ENCODE measurements at regions not wholly inside any gene's neighbourhood (a gene's known extent, or its start where the extent isn't known, plus 50 kb on each side); places are given as distances from the start of the nearest gene placed in this dataset.
A peak's percentile ranks its signal among the peaks of the same experiment; 100 is the strongest.
"Not testable (repeated sequence)": the region's sequence is repeated elsewhere in the genome, so short reads cannot be mapped to it uniquely, and the experiment has no call there.

DNA sequence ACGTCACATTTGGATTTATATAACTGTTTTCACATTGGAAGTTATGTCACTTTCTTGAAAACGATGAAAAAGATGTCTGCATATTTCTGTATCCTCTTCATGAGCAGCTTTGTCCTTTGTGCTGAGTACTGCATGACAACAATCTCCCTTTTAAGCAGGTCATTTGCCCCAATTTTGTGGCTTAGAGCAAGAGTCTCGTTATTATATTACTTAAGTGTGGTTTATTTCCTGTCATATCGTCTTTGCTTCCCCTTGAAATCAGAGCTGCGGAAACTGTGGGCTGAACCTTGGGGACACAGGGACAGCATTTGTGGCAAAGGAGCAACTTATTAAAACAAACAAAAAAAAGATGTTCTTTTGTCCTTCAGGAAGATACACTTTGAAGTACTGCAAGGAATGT is 254.0 kb upstream of the DSEL start:
- peak in 1 of 2 donors; percentile 13 for DNase-seq (ENCODE audit: low read depth in 2 of 2)

DNA sequence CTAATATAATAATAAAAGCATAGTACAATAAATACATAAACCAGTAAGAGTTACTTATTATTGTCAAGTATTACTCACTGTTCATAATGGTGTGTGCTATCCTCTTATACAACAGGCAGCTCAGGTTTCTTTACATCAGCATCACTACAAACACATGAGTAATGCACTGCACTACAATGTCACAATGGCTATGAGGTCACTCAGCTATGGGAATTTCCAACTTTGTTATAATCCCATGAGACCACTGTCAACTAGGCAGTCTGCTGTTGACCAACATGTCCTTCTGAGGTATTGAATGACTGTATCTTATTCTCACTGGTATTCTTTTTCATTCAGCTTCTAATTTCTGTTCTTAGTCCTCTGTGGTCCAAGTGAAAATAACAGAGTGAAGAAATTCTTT is 250.4 kb upstream of the DSEL start:
- DNase-seq (ENCODE audit: low read depth in 2 of 2): peak; percentile 6 to 92

DNA sequence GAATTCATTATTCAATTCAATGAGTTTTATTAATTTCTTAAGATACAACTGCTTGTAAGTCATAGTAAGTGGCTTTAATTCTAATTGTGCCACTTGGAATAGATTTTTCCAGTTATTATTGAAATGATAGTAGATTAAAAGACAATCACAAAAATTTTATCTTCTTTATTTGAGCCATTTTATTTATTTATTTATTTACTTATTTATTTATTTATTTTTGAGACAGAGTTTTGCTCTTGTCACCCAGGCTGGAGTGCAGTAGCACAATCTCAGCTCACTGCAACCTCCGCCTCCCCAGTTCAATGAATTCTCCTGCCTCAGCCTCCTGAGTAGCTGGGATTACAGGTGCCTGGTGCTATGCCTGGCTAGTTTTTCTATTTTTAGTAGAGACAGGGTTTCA is 235.7 kb upstream of the DSEL start:
- not testable (repeated sequence) for DNase-seq (ENCODE audit: low read depth in 2 of 2)

DNA sequence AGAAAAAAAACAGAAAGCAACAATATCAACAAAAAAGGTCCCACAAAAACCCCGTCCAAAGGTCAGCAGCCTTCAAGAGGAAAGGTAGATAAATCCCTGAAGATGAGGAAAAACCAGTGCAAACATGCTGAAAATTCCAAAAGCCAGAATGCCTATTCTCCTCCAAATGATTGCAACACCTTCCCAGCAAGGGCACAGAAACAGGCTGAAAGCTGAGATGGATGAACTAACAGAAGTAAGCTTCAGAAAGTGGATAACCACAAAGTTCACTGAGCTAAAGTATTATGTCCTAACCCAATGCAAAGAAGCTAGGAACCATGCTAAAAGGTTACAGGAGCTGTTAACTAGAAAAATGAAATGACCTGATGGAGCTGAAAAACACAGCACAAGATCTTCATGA is 226.4 kb upstream of the DSEL start:
- no peak for DNase-seq (ENCODE audit: low read depth in 2 of 2)

DNA sequence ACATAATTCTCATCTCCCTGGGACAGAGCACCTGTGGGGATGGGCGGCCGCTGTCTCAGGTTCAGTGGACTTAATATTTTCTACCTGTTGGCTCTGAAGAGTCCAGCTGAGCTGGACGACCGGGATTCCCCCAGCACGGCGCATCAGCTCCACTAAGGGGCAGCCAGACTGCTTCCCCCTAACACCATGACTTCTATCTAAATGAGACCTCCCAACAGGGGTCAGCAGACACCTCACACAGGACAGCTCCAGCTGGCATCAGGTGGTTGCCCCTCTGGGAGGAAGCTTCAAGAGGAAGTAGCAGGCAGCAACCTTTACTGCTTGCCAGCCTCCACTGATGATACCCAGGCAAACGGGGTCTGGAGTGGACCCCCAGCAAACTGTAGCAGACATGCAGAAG is 226.0 kb upstream of the DSEL start:
- no peak for DNase-seq (ENCODE audit: low read depth in 2 of 2)

DNA sequence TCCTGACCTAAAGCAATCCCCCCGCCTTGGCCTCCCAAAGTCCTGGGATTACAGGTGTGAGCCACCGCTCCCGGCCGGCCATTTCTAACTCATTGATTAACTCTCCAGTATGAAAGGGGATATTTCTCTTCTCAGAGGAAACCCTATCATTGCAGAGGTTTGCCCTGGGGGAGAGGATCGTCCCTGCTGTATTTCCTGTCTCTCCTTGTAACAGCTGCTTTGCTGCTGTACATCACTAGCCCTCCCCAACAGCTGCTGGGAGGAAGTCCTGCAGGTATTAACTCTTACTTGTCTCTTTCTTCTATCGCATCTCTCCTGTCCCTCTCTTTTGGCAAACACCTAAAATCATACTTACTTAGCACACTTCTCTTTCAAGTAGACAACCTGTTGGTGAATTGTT is 219.0 kb upstream of the DSEL start:
- DNase-seq (ENCODE audit: low read depth in 2 of 2): no peak

DNA sequence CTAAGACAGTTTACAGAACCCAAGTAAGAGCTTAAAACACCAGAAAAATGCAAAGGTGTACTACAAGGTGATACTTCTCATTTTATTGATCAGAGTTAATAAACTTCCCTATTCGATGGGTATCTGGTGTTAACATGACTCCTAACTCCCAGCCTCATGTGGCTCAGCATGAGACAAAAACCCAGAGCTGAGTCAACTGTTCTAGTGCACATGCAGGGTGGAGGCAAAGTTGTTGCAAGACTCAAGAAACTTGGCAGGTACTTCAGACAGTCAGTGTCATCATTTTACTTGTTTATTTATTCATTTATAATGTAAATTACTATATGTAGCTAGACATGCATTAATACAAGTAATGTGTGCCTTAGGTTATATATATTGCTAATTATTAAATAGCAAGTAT is 216.6 kb upstream of the DSEL start:
- DNase-seq (ENCODE audit: low read depth in 2 of 2): peak in 1 of 2 donors; percentile 47

DNA sequence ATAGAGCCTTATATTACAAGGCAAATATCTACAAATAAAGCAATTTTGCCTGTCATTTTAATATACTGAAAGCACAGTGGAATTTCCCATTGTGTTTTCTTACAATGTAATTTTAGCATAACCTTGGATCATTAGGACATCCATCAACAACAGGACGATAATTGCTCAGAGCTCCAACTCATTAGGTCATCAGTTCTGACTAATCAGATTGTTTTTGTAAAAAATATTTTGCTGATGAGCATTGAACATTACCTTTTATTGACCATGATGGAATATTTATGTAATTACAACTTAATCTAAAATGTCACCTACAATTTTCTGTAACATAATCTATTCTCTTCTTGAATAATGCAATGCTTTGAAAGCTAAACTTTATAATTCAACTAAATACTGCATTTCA is 215.3 kb upstream of the DSEL start:
- peak in 1 of 2 donors; percentile 84 for DNase-seq (ENCODE audit: low read depth in 2 of 2)

DNA sequence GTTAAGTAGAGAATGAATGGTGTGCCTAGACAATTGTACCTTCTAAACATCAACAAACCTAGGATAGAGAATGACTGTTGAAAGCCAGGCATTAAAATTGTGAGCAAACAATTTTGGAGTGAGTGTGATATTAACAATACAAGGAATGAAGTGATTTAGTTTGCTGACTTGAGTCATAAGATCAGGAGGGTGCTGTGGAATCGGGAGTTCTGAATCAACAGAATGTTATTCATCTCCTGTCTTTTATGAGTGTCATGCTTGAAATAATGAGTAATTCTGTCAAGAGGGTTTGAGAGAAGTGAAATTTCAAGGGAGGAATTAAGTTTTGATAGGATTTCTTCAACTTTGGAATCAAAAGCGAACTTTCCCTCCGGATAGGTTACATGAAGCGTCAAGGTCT is 214.4 kb upstream of the DSEL start:
- peak in 1 of 2 donors; percentile 87 for DNase-seq (ENCODE audit: low read depth in 2 of 2)

DNA sequence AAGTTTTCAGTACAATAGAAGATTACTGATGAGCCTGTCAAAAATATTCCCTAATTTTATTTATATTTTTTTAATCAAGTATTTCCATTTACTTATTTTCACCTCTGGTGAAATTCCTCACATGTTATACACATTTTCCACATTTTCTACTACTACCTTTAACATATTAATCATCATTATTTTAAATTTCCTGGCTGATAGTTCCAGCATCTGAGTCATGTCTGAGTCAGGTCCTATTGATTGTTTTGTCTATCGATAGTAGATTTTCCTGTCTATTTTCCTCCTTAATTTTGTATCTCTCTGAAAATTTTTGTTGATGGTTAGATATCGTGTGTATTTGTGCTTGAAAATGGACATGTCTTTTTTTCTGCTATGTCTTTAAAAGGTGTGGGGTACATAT is 211.8 kb upstream of the DSEL start:
- no peak for DNase-seq (ENCODE audit: low read depth in 2 of 2)

DNA sequence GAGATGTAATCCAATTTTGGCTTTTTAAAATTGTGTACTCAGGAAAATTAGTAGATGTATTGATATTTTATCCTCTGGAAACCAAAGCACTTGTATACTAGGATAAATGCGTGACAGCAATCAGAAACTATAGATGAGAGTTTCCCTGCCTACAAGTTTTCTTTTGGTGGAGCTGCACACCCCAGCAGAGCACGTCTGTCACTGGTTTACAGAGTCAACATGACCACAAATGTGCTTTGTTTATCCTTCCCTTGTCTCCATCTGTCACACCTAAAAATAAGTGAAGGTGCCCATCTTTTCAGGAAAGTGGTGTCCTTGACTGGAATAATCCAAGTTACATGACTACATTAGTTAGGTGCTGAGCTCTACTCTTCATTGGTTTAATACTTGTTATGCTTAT is 210.4 kb upstream of the DSEL start:
- no peak for DNase-seq (ENCODE audit: low read depth in 2 of 2)

DNA sequence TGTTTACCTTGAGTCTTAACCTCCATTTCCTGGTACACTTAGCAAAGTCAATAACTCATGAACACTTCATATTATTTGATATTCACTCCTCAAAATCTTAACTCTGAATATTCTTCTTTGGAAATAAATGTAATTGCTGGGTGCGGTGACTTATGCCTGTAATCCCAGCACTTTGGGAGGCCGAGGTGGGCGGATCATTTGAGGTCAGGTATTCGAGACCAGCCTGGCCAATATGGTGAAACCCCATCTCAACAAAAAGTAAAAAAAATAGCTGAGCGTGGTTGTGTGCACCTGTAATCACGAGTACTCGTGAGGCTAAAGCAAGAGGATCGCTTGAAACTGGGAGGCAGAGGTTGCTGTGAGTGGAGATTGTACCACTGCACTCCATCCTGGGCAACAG is 201.3 kb upstream of the DSEL start:
- no peak for DNase-seq (ENCODE audit: low read depth in 2 of 2)

DNA sequence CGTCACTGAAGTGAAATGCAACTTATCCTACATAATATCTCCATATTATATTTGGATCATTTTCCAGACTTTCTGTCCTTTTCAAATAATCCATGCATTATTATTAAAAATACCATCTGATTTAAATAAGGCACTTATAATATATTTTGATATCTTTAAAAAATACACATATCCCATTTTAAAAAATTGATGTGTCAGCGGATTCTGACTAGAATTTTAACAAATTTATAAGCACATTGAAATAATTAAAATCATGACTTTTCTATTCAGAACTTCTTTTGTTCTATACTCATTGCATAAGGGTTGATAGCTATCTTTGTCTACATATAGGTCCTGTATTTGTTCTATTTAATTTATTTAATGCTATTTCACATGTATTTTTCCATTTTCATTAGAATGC is 199.0 kb upstream of the DSEL start:
- DNase-seq (ENCODE audit: low read depth in 2 of 2): no peak

DNA sequence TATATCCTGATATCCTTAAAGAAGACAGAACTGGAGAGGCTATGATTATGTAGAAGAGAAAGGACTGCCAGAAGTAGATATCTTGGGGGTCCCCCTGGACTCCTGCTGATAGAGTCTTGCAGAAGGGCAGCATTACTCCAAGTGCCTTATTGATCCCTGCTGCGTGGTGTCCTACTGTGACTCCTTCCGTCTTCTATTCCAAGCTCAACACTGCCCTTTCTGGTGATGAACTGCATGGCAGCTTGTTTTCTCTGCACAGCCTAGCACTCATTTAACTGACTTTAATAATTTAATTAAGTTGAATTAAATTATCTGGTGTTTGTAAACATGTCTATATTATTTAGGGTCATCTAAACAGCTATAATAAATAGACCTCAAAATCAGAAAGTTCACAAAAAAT is 194.1 kb upstream of the DSEL start:
- DNase-seq (ENCODE audit: low read depth in 2 of 2): peak; percentile 9 to 42

DNA sequence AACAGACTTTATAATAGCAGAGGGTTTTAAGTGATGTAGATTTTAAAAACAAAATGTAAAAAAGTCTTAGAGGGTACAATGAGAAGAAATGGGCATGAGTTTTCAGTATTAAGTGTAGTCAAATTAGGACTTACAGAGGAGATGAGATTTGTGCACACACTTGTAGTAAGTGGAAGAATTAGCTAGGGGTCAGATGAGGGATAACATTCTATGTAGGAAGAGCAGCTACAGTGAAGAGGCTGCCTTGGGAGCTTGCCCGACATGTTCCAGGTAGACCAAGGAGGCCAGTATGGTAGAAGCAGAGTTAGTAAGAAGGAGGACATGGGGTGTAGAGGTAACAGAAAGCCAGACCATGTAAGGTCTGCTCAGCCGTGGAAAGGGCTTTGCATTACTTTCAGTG is 189.2 kb upstream of the DSEL start:
- DNase-seq (ENCODE audit: low read depth in 2 of 2): peak in 1 of 2 donors; percentile 3

DNA sequence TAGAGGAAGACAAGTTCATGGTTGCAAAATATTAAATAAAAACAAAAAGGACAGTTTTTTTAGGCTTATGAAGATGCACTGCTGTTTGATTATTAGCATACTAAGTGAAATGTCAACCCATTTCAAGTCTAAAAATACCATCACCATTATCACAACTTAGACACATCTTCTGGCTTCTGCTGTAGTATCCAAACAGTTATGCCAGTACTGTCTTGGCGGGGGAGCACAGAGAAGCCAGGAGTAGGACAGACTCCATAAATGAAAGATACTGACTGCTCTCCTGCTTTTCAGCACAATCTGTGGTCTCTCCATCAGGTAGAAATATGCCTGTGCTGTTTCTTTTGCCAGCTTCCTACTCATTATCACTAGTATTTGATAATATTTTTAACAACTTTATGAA is 179.2 kb upstream of the DSEL start:
- DNase-seq (ENCODE audit: low read depth in 2 of 2): no peak

DNA sequence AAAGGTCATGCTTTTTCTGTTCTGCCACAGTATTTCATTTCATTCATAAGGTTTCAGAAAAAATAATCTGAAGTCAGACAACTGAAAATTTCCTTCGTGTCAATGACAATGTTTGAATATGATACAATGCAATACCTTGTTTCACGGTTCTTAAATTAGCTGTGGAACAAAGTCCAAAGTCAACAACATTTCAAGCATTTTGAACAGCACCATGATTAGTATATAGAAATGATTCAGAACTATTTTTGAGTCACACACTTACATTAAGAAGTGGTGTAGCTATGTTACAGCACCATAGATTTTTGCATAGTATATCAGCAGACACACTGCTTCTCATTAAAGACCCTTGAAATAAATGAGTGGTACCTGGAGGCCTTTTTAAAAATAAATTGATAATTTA is 178.3 kb upstream of the DSEL start:
- DNase-seq (ENCODE audit: low read depth in 2 of 2): no peak

DNA sequence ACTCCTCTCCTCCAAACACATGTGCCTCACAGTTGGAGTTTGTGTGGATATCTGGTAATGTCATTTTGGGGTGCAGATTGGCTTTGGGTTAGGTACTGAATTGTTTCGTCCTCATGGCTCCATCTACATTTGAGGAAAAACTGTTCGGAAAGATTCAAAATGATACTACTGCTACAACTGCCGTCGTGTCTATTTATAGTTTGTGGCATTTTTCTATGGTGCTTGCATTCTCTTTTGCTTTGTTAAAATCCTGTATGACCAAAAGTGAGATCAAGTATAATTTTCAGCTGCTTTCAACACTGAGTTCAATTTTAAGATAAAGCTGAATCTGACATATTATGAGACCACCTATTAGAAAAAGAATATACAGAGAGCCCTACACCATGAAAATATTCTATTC is 176.3 kb upstream of the DSEL start:
- no peak for DNase-seq (ENCODE audit: low read depth in 2 of 2)

DNA sequence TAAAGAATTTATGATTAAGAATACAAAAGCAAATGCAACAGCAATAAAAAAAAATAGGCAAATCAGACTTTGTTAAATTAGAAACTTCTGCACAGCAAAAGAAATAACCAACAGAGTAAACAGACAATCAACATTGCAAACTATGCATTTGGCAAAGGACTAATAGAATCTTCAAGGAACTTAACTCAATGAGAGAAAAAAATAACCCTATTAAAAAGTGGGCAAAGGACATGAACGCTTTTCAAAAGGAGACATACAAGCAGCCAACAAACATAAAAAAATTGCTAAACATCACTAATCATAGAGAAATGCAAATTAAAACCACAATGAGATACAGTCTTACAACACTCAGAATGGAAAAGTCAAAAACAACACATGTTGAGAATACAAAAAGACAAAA is 166.0 kb upstream of the DSEL start:
- DNase-seq (ENCODE audit: low read depth in 2 of 2): no peak

DNA sequence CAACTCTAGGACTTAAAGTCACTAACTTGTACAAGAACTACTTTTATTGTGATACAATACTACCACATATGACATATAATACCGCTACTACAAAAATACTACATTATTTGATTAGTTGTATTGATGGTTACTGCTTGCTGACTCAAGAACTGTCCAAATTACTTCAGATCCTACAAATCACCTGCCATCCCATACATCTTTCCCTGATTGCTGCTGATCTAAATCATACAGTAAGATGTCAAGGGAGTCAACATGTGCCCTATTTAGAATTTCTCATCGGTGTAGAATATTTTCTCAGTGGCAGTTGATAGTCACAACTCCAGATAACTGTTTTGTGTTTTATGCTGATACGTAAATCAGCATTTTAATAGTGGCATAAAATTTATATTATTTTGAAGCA is 161.0 kb upstream of the DSEL start:
- no peak for DNase-seq (ENCODE audit: low read depth in 2 of 2)

DNA sequence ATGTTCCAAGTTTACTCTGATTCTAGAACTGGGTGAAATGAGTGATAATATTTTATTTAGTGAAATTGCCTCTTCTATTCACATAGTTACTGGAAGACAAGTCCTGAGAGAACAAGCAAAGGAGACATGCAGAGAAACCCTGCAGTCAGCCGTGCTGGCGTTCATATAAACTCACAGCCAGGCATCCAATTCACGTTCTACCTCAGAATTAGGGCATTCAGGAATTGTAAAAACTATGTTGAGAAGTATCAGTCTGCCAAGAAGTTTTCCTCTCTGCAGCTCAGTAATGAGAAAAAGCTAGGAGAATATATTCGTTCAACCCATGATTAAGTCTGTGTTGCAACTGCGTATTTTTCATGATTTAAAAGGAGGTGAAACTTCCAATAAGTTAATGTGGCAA is 156.2 kb upstream of the DSEL start:
- DNase-seq (ENCODE audit: low read depth in 2 of 2): no peak

DNA sequence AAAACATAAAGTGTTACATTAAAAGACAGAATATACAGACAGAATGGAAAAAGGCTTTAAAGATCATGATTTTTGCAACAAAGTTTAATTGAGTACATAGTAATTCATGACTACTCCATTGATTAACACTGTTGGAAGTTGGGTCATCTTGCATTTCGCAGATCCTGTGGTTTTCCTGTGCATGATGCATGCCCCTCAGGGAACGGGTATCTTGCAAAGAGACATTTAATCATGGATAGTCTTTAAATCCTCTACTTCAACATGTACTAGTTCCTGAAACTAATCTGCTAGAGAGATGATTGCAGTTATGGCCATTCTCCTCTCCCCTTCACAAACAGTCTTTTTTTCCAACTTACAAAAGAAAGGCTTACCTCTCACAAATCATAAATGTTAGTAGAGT is 155.6 kb upstream of the DSEL start:
- no peak for DNase-seq (ENCODE audit: low read depth in 2 of 2)

DNA sequence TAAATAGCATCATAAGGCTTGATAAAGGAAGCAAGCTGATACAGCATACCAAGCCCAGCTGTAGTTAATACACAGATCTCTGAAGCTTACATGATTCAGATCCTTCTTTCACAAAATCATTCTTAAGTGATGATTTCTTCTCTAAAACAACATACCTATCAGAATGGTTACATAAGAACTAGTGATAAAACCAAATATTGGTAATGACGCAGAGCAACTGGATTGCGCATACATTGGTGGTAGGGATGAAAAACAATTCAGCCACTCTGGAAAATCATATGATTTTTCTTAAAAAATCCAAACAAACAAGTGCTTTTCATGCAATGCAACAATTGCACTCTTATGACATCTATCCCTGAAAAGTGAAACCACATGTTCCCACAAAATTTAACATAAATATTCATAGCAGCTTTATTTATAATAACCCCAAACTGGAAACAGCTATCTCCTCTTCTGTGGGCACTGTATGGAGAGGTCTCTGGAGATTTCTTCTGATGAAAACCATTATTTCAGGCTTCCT is 153.6 kb upstream of the DSEL start:
- no peak for DNase-seq (ENCODE audit: low read depth in 2 of 2)

DNA sequence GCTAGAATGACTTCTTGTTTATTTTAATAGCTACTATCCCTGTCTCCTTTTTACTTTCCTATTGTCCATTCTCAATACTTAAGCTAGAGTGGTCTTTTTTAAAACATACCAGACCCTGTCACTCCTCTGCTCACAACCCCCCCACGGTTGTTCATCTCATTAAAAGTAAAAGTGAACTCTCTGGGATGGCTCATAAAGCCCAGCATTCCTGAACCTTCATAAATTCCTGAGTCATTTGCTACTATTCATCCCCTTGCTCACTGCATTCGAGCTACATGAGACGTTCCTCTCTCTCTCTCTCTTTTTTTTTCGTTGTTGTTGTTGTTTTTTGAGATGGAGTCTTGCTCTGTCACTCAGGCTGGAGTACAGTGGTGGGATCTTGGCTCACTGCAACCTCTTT is 148.7 kb upstream of the DSEL start:
- no peak for DNase-seq (ENCODE audit: low read depth in 2 of 2)

DNA sequence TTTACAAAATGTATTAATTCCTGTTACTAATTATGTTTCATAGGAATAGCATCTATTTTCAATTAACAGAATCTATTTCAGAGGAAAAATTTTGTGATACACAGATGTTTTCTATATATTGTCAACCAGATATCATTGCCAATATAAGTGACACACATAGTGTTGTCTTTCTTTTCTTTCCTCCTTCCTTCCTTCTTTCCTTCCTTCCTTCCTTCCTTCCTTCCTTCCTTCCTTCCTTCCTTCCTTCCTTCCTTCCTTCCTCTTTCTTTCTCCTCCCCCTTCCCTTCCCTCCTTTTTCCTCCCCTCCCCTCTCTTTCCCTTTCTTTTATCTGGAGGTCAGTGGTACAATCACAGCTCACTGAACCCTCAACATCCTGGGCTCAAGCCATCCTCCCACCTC is 146.5 kb upstream of the DSEL start:
- no peak for DNase-seq (ENCODE audit: low read depth in 2 of 2)
